ENCODE measurements at regions not wholly inside any gene's neighbourhood (a gene's known extent, or its start where the extent isn't known, plus 50 kb on each side); places are given as distances from the start of the nearest gene placed in this dataset.
"Not testable (repeated sequence)": the region's sequence is repeated elsewhere in the genome, so short reads cannot be mapped to it uniquely, and the experiment has no call there.

DNA sequence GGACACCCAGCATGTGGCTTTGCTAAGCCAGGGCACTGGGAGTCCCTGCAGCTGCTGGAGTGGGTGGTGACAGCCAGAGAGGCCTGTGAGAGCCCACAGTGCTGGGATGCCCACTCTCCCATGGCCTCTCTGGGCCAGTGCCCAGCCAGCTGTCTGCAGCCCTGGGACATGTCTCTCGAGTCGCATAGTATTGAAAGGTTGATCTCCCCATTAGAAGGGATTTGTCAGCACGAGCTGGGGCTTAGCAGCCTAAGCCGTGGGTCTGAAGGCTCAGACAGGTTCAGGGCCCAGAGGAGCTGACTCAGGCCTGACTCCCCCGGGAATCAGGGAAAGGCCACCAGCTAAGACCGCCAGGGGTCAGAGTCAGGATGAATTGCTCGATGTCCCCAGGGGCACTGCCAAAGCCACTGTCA, 53.5 kb downstream of the FOXD2 start:
- no peak for DNase-seq

DNA sequence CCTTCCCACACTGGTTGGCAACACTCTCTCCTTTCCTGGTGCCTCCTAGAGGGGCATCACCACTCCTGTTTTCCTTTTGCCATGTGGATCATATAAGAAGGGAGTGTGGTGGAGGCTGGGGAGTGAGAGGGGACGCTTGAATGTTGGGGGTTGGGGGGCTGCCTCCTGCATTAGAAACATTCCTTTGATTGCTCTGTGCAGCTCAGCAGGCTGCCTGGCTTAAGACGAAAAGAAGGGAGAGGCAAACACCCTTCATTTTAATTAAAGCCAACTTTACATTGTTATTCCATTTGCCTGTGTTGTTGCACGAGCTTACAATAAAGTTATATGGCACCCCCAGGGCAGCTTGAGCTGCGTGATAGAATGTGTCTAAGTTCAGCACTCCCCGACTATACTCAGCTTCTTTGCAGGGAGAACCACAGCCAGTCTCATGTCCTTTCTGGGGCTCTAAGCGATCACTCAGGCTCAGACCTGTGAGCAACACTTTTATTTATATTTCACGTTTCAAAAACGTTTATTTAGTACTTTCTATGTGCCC, 57.4 kb downstream of the FOXD2 start:
- no peak for DNase-seq

DNA sequence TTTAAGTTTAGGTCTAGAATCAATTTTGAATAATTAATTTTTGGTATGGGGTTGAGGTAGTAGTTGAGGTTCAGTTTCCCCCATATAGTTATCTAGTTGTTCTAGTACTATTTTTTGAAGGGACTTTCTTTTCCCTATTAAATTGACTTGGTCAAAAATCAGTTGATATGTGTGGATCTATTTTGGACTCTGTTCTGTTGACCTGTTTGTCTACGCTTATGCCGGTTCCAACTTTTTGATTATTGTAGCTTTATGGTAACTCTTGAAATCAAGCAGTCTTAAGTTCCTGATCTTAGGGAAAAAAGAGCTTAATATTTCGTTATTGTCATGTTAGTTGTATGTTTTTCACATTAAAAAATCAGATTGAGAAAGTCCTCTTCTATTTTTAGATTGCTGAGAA, 60.7 kb downstream of the FOXD2 start:
- no peak for DNase-seq

DNA sequence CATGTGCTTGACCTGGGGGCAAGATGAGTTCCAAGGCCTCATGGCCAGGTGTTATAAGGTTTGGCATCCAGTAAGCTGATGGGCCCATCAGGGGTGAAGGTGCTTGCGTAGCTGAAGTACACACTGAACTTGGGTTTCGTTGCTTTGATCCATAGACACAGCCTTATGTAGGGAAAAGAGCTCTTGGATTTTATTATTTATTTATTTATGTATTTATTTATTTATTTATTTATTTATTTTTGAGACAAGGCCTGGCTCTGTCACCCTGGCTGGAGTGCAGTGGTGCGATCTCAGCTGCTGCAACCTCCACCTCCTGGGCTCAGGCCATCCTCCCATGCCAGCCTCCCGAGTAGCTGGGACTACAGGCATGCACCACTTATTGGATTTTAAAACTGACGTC, 63.2 kb downstream of the FOXD2 start:
- DNase-seq: no peak

DNA sequence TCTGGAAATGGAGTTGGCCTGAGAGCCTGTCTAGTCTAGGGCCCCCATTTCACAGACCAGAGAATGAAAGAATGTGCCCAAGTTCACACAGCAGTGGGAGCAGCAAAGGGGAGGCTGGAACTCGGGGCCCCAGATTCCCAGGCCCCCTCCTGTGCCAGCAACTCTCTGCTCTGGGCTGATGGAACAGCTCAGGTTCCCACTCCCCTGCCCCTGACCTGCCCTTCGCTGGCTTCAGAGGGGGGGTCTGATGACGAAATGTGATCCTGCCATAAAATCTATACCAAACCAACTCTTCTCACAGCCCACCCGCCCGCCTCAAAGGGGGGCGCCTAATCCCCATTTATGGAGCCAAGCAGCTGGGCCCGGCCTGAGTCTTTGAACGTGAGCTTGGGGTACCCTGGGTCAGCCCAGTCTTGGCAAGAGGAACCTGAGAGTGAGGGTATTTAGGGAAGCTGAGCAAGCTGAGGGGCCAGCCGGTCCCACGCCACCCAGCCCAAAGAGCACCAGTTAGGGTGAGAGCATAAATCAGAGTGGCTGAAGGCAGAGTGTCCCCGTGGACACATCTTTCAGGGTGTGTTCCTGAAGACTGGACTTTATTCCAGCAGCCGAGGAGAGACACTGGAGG, 65.0 kb downstream of the FOXD2 start:
- no peak for DNase-seq

DNA sequence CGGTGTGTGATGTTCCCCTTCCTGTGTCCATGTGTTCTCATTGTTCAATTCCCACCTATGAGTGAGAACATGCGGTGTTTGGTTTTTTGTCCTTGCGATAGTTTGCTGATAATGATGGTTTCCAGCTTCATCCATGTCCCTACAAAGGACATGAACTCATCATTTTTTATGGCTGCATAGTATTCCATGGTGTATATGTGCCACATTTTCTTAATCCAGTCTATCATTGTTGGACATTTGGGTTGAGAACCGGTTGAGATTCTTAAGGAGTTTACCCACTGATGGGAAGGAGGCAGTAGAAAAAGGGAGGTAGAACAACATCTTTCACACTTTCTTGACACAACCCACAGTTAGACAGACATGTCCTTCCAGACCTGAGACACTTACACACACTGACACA, 67.0 kb downstream of the FOXD2 start:
- DNase-seq: not testable (repeated sequence)

DNA sequence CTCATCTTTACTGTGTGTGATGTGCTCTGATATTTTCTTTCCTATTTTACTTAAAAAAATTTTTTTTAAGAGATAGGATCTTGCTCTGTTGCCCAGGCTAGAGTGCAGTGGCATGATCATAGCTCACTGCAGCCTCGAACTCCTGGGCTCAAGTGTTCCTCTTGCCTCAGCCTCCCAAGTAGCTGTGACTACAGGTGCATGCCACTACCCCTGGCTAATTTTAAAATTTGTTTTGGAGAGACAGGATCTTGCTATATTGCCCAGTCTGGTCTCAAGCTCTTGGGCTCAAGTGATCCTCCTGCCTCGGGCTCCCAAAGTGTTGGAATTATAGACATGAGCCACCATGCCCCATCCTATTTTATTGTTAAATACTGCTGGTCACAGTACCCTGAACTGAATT, 67.4 kb downstream of the FOXD2 start:
- DNase-seq: no peak

DNA sequence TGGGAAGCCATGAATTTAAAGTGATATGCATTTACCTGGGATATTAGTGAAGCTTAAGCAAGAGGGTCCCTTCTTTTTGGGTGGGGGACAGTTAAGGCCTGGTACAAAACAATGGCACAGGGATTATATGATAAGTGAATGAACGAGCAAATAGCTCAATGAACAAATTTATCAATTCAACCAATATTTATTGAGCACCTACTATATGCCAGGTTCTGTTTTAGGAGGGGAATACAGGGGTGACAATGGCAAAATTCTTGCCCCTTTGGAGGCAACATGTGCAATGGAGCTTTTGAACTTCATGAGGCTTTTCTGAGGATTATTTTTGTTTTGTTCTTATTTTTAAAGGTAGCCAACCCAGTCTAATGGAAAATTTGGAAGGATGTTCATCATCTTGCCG, 68.2 kb downstream of the FOXD2 start:
- no peak for DNase-seq

DNA sequence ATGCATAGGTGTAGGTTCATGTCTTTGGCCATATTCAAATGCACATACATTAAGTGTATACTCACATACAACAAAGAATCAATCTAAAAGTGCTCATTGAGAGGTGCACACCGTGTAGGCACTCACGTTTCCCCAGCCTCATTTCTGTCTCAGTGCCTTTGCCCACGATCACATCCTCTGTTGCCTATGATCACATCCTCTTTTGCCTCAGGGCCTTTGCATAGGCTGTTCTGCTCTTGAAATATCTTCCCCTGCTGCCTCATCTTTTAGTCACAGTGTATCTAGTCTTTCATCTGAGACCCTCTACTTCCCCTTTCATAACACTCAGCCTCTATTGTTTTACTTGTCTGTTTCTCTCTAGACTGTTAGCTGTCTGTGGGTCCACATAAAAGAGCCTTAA, 69.3 kb downstream of the FOXD2 start:
- DNase-seq: no peak

DNA sequence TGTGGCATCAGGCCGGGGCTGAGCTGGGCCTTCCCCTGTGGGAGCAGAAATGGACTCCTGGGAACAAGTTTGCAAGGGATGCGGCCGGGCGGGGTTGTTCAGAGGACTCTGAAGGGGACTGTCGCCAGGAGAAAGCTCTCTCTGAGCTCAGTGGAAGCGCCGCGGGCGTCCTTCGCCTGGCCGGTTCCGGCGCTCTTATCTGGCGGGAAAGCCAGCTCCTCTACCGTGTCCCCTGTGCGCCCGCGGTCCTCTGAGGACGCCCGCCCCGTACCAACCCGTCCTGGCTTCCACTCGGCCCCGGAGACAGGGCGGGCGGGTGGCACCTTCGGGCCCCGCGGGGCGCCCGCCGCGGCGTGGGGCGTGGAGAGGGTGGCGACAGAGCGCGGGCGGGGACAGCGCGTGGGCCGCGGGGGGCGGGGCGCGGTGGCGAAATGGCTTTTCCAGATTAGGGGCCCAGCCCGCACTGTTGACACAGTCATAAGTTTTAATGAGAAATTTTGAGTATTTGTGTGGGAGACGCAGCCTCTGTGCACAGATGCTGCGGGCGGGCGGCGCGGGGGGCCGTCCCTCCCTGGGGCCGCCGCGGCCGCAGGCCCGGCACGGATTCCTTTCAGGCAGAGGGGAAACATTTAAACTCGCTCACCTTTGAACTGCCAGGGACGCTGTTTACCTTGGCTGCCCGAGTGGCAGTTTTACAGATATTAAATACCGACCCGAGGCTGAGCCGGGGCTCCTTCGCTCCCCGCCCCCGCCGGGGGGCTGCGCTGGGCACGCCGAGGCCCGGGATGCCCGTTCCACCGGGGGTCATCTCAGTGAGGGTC, 70.2 kb downstream of the FOXD2 start:
- no peak for DNase-seq

DNA sequence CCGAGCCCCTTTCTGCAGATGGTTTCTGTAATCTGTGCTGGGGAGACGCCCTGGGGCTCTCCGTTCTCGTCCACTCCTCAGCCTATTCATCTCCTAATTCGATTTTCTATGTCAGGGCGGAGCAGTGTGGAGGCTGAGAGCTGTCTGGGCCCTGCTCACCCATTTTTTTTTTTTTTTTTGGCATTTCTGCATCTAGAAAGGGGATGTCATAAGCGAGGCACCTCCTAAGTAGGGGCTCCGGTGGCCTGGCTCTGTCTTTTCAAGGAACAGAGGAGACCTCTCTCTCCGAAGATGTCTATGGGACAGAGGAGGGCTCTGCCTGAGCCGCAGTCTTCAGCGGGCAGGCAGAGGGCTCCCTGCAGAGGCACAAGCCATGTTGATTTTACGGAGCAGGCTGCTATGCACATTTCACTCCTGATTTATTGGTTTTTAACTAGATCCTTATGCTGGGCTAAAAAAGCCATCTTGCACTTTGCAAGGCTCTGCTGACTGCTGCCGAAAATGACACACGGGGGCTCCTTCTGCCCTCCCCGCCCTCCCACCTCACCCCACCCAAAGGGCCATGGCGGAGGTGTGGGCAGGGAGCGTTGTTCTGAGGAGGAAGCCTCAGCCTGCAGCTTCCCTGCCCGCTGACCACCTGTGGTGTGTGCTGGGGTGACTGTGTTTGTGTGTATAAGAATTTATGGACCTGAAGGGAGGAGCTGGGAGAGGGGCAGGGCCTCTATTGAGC, 71.0 kb downstream of the FOXD2 start:
- DNase-seq: no peak

DNA sequence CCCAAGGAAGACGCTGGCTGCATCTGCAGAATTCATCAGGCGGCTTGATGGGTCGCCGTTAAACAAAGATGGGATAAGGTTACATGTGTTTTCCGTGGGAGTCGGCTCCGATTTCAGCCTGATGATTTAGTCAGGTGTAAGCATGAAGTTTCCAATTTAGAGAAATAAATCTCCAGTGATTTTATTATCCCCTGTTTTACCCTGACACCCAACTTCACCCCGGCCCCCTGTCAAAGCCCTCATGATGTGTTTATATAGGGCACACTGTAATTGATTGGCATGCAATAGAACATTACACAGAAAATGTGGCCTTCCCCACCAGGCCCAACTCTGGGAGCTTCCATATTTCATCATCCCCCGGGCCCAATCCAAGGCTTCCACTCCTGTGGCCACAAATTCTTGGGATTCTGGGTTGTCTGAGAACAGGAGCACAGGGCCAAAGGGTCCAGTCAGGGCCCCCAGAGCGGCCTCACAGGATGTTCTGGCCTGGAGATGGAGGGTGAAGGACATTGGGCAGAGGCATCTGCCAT, 72.5 kb downstream of the FOXD2 start:
- DNase-seq: no peak

DNA sequence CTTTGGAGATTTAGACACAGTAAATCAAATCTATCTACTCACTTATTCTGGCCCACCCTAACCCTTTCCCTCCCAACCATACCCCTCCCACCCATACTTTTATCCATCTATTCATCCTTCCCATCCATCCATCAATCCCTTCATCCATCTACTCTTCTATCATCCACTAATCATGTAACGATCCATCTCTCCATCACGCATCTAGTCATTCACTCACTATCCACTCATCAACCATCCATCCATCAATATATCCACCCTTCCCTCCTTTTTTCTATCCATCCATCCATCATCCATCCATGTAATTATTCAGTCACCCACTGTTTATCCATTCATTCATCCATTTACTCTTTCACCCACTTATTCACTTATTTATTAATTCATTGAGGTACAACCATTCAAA, 74.0 kb downstream of the FOXD2 start:
- DNase-seq: no peak

DNA sequence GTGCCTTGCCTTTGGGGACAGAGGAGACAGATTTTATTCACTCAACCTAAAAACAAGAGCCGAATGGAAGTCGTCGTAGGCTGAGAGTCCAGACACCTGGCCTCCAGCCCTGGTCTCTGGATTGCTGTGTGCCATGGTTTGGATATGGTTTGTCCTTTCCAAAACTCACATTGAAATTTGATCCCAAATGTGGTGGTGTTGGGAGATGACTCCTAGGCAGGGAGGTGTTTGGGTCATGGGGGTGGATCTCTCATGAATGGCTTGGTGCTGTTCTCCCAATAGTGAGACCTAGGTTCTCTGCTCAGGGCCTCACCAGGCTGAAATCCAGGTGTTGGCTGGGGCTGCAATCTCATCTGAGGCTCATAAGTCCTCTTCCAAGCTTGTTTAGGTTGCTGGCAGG, 75.5 kb downstream of the FOXD2 start:
- DNase-seq: no peak

DNA sequence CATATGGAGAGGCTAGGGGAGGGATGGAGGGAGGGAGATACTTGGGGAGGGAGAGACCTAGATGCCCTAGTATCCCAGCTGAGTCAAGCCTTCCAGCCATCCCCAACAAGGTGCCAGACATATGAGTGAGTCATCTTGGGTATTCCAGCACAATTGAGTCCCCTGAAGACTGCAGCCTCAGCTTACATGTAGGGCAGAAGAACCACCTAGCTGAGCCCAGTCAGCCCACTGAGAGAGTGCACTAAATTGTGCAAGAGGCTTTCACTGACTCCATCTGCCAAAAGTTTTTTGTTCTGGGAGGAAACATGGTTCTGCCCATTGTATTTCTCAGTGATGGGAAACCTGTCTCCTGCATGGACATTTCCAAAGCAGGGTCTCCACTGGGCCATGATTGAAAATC, 76.4 kb downstream of the FOXD2 start:
- DNase-seq: no peak

DNA sequence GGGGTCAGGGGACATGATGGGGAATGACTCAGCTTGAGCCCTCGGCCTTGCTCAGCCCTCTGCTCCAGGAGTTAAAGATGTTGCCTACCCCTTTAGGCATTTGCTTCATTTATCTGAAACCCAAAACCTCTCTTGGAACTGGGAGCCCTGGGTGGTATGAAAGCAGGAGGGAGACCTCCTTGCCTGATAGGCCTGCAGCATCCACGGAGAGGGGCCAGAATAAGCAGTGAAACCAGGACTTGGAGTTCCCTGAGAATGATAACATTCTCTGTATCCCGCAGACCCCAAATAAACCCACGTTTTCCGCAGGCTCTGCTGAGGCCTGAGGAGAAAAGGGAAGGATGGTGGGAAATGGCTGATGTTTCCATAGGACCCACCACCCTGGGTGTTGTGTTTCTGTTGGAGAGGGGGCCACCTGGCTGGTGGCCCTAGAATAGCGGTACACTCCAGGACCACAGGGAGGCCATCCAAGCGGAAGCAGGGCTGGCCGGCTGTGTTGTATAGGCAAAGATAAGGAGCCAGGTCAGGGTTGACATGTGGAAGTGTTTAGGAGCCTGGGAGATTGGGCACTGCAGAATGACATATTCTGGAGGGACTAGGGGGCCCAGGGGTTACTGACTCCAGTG, 77.4 kb downstream of the FOXD2 start:
- no peak for DNase-seq

DNA sequence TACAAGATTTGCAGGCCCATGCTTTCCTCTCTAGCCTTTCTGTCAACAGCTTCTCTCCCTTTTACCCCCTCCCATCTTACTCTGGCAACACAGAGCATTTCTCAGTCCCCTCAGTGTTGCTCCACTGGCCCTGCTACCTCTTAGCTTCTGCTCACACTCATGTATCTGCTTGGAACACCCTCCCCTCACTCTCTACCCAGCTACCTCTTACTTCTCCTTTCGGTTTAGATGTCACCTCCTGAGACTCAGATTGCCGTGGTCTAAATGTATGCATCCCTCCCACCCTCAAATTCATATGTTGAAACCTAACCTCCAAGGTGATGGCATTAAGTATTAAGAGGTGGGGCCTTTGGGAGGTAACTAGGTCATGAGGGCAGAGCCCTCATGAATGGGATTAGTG, 80.1 kb downstream of the FOXD2 start:
- DNase-seq: no peak

DNA sequence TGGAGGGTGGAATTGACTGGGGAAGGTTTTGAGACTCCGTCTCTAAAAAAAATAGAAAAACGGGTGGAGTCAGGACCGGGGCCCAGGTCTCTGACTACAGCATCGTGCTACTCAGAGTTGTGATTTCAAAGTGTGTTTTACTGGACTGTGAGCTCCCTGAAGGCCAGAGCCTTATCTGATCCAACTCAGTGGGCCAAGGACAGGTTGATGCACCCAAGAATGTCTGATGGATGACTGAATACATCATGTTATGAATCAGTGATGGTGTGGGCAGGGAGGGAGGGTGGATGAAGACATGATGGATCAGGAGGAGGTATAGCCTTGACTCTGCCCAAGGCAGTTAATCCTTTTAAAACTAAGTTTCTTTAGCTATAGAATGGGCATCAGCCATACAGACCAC, 81.6 kb downstream of the FOXD2 start:
- DNase-seq: no peak

DNA sequence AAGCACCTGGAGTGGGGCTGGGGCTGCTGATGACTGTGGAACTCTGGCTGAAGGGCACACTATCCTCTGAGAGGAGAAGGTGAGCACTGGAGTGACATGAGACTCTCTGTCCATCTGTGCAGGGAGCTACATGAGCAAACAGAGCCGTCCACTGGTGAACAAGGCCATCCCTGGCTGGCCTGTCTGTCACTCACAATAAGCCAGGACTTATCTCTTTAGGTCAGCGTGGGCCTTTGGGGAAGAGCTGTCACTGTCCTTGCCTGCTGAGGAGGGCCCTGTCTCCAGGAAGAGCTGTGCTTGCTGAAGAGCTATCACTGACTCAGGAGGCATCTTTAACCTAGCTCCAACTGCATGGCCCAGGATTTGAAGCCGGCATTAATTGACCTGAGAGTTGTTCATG, 82.1 kb downstream of the FOXD2 start:
- DNase-seq: no peak

DNA sequence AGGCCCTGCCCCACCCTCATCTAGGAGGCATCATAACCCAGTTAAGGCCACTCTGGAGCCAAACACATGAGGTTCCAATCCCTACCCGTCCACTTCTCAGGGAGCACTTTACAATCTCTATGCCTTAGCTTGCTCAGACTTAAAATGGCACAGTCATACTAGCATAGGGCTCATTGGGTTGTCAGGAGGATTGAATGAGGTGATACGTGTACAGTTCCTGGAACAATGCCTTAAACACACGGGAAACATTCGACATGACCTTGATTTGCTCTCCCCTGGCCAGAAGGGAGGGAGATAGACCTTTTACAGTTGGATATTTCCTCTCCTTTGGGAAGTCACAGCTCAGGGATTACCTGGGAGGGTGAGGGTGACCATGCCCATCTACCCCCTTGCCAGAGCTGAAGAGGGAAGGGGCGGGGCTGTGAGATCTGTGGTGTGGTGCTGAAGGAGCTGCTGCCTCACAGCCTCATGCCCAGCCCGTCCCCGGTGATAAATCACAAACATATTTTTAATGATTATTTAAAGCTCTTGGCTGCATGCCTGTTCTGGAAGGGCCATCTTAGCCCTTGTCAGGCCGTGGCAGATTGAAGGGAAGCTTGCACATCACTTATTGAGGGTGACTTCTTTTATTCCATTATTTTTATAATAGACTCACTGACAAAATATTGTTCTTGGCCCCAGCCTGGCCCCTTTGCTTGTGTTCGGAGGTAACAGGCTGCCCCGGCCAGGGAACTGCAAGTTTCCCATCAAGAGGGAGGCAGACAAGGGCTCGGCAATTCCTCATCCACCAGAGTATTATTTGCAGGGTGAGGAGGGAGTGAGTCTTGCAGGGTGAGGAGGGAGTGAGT, 83.4 kb downstream of the FOXD2 start:
- no peak for DNase-seq

DNA sequence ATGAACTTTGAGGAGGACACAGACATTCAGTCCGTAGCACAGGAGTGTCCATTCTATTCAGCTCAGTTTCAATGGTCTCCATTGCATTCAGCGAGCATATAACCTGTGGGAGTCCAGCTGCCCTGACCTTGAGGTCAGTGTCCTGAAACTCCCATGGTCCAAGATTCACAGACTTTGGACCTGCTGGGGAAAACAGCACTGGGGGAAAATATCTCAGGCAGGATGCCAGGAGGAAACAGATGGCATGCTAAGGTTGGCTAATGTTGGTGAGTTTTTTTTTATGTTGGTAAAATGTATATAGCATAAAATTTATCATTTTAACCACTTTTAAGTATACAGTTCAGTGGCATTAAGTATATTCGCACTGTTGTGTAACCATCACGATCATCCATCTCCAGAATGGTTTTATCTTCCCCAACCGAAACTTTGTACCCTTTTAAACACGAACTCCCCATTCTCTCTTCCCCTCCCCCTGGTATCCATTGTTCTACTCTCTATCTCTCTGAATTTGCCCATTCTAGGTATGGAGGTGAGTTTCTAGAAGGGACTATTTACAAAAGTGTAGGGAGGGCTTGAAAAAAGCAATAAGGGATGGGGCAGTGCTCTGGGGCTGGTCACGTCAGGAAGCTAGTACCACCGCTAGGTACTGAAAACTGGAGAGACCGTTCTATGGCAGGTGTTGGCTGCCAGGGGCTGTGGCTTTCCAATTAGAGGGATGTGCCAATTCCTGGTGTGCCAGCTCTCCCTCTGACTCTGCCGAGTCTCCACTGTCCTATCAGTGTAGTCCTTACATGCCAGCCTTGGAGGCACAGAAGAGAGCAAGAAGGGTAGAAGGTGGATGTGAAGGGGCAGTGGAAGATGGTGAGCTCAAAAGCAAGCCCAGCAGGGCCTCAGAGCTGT, 85.3 kb downstream of the FOXD2 start:
- no peak for DNase-seq
